WTC11 (cell line): ENCODE measurements at regions not wholly inside any gene's neighbourhood (a gene's known extent, or its start where the extent isn't known, plus 50 kb on each side); places are given as distances from the start of the nearest gene placed in this dataset.

Experiments used
- ATAC-seq: fragments of 200-7000 bp; cut with Tn5 transposase; 2 replicates; pipeline ENCODE4 v1.10.0; 2021; ENCODE audit warnings: mild to moderate bottlenecking, moderate library complexity
- CTCF ChIA-PET: fragments of 300-600 bp; sonication (Branson Sonifier 250); formaldehyde crosslinking; loops from one replicate; lab custom pipeline; 2021; ENCODE audit warnings: antibody characterized with exemption; lab: Charles Lee
- POLR2A ChIA-PET: fragments of 350-600 bp; sonication (Branson Sonifier 250); formaldehyde crosslinking; loops from one replicate; lab custom pipeline; 2021; ENCODE audit warnings: antibody characterized with exemption; lab: Charles Lee
- DNase-seq: peaks from one replicate; pipeline ENCODE4 v3.0.0; 2021; ENCODE audit warnings: low spot score
- H3K27ac Mint-ChIP-seq: 2 replicates; pipeline ENCODE4 v1.8.0; 2021; ENCODE audit warnings: mixed read lengths
- H3K27me3 Mint-ChIP-seq: 2 replicates; pipeline ENCODE4 v1.8.0; 2021; ENCODE audit warnings: low read depth, mild to moderate bottlenecking, moderate library complexity, mixed read lengths
- H3K36me3 Mint-ChIP-seq: 2 replicates; pipeline ENCODE4 v1.8.0; 2021; ENCODE audit warnings: mixed read lengths
- H3K4me1 Mint-ChIP-seq: 2 replicates; pipeline ENCODE4 v1.8.0; 2022; ENCODE audit warnings: mixed read lengths
- H3K4me3 Mint-ChIP-seq: 2 replicates; pipeline ENCODE4 v1.8.0; 2021; ENCODE audit warnings: mild to moderate bottlenecking, moderate library complexity, mixed read lengths
- H3K9me3 Mint-ChIP-seq: 2 replicates; pipeline ENCODE4 v1.8.0; 2021; ENCODE audit warnings: mixed read lengths
- AFF4 ChIP-seq: sonication (generic); formaldehyde crosslinking; IDR thresholded peaks from 2 replicates; pipeline ENCODE4 v1.8.1; 2023; ENCODE audit warnings: mild to moderate bottlenecking, missing genetic modification reagents, borderline replicate concordance
- ATF2 ChIP-seq: sonication (generic); formaldehyde crosslinking; IDR thresholded peaks from 2 replicates; pipeline ENCODE4 v1.8.1; 2022; ENCODE audit warnings: low read depth, missing genetic modification reagents, borderline replicate concordance
- ATF6 ChIP-seq: sonication (generic); formaldehyde crosslinking; IDR thresholded peaks from 2 replicates; pipeline ENCODE4 v1.8.1; 2023; ENCODE audit warnings: mild to moderate bottlenecking, missing genetic modification reagents
- EMX1 ChIP-seq: fragments of 250-450 bp; sonication (Bioruptor Pico); IDR thresholded peaks from 2 replicates; pipeline ENCODE4 v1.8.0; 2021; ENCODE audit warnings: mild to moderate bottlenecking
- FOXK1 ChIP-seq: sonication (generic); formaldehyde crosslinking; IDR thresholded peaks from 2 replicates; pipeline ENCODE4 v1.8.0; 2022; ENCODE audit warnings: mild to moderate bottlenecking, moderate library complexity, missing genetic modification reagents
- FOXP1 ChIP-seq: sonication (generic); formaldehyde crosslinking; IDR thresholded peaks from 2 replicates; pipeline ENCODE4 v1.8.0; 2022; ENCODE audit warnings: missing genetic modification reagents, mild to moderate bottlenecking, moderate library complexity, borderline replicate concordance
- HMGA2 ChIP-seq: fragments of 250-450 bp; sonication (Bioruptor Pico); IDR thresholded peaks from 2 replicates; pipeline ENCODE4 v1.4.0; 2021; ENCODE audit warnings: mild to moderate bottlenecking, moderate library complexity
- NFATC4 ChIP-seq: fragments of 250-450 bp; sonication (Bioruptor Pico); IDR thresholded peaks from 2 replicates; pipeline ENCODE4 v1.9.0; 2021; ENCODE audit warnings: mild to moderate bottlenecking
- NR1H2 ChIP-seq: sonication (generic); formaldehyde crosslinking; IDR thresholded peaks from 2 replicates; pipeline ENCODE4 v1.9.0; 2021; ENCODE audit warnings: mild to moderate bottlenecking, moderate library complexity, missing genetic modification reagents
- NR2C2 ChIP-seq: sonication (generic); formaldehyde crosslinking; IDR thresholded peaks from 2 replicates; pipeline ENCODE4 v1.8.0; 2022; ENCODE audit warnings: mild to moderate bottlenecking, missing genetic modification reagents
- USF2 ChIP-seq: sonication (generic); formaldehyde crosslinking; IDR thresholded peaks from 2 replicates; pipeline ENCODE4 v1.8.1; 2023; ENCODE audit warnings: mild to moderate bottlenecking, missing genetic modification reagents, moderate library complexity
- ZBTB21 ChIP-seq: sonication (generic); formaldehyde crosslinking; IDR thresholded peaks from 2 replicates; pipeline ENCODE4 v1.8.1; 2023; ENCODE audit warnings: mild to moderate bottlenecking, missing genetic modification reagents, borderline replicate concordance
- ZSCAN18 ChIP-seq: fragments of 250-450 bp; sonication (Bioruptor Pico); IDR thresholded peaks from 2 replicates; pipeline ENCODE4 v2.1.2; 2022; ENCODE audit warnings: mild to moderate bottlenecking, moderate library complexity

GRCh38 chr2:242002944-242003343 lies 133.4 kb downstream of the RTP5 start:
- DNase-seq (no peak), ATAC-seq (no peak)
- H3K9me3 Mint-ChIP-seq: peaks cover 34% of the 10 kb centered on the region
- H3K27ac Mint-ChIP-seq: no peak overlapping the region
- H3K27me3 Mint-ChIP-seq: peaks cover 4% of the 10 kb centered on the region; the same call in 1 of the 2 replicates
- ChIA-PET CTCF (no interaction called here), POLR2A (no interaction called here)
- peaks cover 22% of the 10 kb centered on the region for H3K36me3 Mint-ChIP-seq
- H3K4me1 Mint-ChIP-seq: no peaks in the 10 kb centered on the region
- TF ChIP-seq FOXK1 (CRISPR knock-in tag) (no peak), EMX1 (no peak), NR1H2 (CRISPR knock-in tag) (no peak), ATF2 (CRISPR knock-in tag) (no peak), USF2 (no peak)
- H3K4me3 Mint-ChIP-seq: no peak overlapping the region

- POLR2A ChIA-PET: no interaction called here
- Mint-ChIP-seq H3K36me3 (peaks cover 22% of the 10 kb centered on the region), H3K4me1 (no peaks in the 10 kb centered on the region), H3K27me3 (peaks cover 4% of the 10 kb centered on the region; the same call in 1 of the 2 replicates), H3K4me3 (no peak overlapping the region), H3K9me3 (peaks cover 34% of the 10 kb centered on the region), H3K27ac (no peak overlapping the region)
- DNase-seq (no peak), ATAC-seq (no peak)
- no peak for TF ChIP-seq ZBTB21 (CRISPR knock-in tag)
- no peak for TF ChIP-seq ZSCAN18
- TF ChIP-seq NR2C2 (CRISPR knock-in tag): no peak
- no peak for TF ChIP-seq FOXP1 (CRISPR knock-in tag)
- no peak for TF ChIP-seq AFF4 (CRISPR knock-in tag)
- no peak for TF ChIP-seq NFATC4 (CRISPR knock-in tag)
- no peak for TF ChIP-seq HMGA2 (CRISPR knock-in tag)
- no peak for TF ChIP-seq ATF6 (CRISPR knock-in tag)
- CTCF ChIA-PET: no interaction called here
Observed at GRCh38 chr2:242004223-242004901, 134.8 kb downstream of the RTP5 start.
